ENCODE measurements at regions not wholly inside any gene's neighbourhood (a gene's known extent, or its start where the extent isn't known, plus 50 kb on each side); places are given as distances from the start of the nearest gene placed in this dataset.

DNA sequence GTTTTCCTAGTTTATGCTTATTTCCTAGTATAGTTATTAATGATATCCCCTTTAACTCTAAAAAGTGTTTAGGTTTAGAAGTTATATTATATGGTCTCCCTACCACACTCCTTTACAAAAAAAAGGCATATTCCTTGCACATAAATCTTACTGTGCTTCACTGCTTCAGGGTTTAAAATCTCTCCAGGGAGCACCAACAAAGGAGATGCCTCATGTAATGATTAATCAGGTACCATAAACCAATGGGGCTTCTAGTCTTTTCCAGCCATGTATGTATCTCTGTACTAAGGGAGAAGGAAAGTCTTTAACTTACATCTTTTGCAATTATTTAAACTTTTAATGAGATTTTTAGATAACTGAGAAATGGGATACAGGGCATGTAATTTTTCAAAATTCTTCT, 91.5 kb upstream of the RBMS3 start:
- TF ChIP-seq, protein P1, sequence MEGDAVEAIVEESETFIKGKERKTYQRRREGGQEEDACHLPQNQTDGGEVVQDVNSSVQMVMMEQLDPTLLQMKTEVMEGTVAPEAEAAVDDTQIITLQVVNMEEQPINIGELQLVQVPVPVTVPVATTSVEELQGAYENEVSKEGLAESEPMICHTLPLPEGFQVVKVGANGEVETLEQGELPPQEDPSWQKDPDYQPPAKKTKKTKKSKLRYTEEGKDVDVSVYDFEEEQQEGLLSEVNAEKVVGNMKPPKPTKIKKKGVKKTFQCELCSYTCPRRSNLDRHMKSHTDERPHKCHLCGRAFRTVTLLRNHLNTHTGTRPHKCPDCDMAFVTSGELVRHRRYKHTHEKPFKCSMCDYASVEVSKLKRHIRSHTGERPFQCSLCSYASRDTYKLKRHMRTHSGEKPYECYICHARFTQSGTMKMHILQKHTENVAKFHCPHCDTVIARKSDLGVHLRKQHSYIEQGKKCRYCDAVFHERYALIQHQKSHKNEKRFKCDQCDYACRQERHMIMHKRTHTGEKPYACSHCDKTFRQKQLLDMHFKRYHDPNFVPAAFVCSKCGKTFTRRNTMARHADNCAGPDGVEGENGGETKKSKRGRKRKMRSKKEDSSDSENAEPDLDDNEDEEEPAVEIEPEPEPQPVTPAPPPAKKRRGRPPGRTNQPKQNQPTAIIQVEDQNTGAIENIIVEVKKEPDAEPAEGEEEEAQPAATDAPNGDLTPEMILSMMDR (IDR thresholded peaks at IDR 0.05; ENCODE audit: insufficient read depth, low read depth, low read length, missing control alignments): no peak
- no peak overlapping the region for H3K4me3 ChIP-seq (ENCODE audit: low read length)
- DNase-seq (ENCODE audit: low read depth): no peak

- DNase-seq (ENCODE audit: low read depth): no peak
- TF ChIP-seq, protein P1 (IDR thresholded peaks at IDR 0.05; ENCODE audit: insufficient read depth, low read depth, low read length, missing control alignments): no peak
- no peak overlapping the region for H3K4me3 ChIP-seq (ENCODE audit: low read length)
Measured at GRCh38 chr3:29194139-29194538, 86.7 kb upstream of the RBMS3 start.

DNA sequence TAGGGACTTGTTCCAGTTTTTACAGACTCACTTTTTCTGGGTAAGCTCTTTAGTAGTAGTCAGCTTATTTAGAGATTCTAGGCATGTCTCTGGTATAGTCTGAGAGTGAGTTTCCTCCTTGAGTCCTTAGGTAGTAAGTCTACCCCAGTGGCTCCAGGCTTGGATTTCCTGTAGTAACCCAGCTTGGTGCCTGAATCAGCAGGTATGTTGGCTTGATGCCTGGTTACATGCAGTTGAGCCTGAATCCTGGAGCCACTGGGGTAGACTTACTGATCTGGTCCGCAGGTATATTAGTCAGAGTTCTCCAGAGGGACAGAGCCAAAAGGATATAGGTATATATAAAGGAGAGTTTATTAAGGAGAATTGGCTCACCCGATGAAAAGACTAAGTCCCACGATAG, 85.8 kb upstream of the RBMS3 start:
- H3K4me3 ChIP-seq (ENCODE audit: low read length): no peak overlapping the region
- TF ChIP-seq, protein P1 (IDR thresholded peaks at IDR 0.05; ENCODE audit: insufficient read depth, low read depth, low read length, missing control alignments): no peak
- DNase-seq (ENCODE audit: low read depth): peak; percentile 99

GRCh38 chr3:29201604-29202003, 79.3 kb upstream of the RBMS3 start:
- TF ChIP-seq, protein P1 (IDR thresholded peaks at IDR 0.05; ENCODE audit: insufficient read depth, low read depth, low read length, missing control alignments): no peak
- DNase-seq (ENCODE audit: low read depth): no peak
- no peak overlapping the region for H3K4me3 ChIP-seq (ENCODE audit: low read length)

DNA sequence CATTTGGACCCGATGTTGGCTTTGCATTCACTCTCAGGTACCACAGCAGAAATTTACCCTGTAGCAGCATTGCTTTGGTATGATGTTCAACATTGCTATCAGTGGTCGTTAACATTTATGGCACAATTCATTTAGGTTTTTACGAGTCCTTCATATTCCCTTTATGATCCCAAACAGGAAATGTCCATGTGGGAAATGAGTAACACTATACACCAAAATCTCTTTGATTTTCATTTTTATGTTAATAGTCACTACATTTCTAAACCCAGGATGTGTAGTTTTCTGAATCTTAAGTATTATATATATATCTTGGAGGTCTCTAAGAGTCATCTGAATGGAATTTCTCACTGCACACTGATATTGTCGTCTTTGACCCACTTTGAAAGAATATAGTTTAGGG, 78.5 kb upstream of the RBMS3 start:
- H3K4me3 ChIP-seq (ENCODE audit: low read length): no peak overlapping the region
- TF ChIP-seq, protein P1 (IDR thresholded peaks at IDR 0.05; ENCODE audit: insufficient read depth, low read depth, low read length, missing control alignments): no peak
- DNase-seq (ENCODE audit: low read depth): peak; percentile 14

DNA sequence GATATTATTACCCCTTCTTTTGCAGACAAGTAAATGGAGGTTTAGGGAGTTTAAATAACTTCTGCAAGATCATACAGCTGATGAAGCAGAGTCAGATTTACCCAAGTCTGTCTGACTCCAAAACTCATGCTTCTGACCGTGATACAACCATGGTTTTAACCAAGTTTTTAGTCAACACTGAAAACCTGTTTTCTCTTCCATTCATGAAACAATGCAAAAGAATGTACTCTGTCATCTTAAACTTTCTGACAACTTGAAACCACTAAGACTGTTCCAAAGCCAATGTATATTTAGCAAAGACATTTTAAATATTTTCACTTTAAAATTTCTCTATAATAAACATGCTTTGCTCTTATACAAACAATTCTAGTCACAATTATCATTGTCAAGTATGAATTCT, 77.0 kb upstream of the RBMS3 start:
- H3K4me3 ChIP-seq (ENCODE audit: low read length): no peak overlapping the region
- DNase-seq (ENCODE audit: low read depth): peak; percentile 19
- TF ChIP-seq, protein P1 (IDR thresholded peaks at IDR 0.05; ENCODE audit: insufficient read depth, low read depth, low read length, missing control alignments): no peak

DNA sequence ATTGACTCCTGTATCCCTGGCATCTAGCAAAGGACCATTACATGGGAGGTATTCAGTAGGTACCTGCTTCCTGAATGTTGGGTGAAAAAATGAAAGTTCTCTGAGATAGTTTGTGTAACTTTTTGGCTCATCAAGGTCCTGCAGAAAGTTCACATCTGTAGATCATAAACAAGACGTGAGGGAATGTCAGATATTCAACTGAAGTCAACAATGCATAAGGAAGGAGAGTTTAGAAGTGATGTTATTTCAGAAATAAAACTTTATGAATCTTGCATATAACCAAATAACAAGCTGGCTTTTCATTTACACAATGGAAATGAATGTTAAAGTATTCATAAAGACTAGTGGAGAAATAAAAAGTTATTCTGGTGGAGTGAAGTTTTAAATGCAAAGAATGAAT, 73.4 kb upstream of the RBMS3 start:
- H3K4me3 ChIP-seq (ENCODE audit: low read length): no peak overlapping the region
- TF ChIP-seq, protein P1 (IDR thresholded peaks at IDR 0.05; ENCODE audit: insufficient read depth, low read depth, low read length, missing control alignments): no peak
- DNase-seq (ENCODE audit: low read depth): no peak

Measured in epithelial cell of esophagus (primary cell).